ENCODE measurements at regions not wholly inside any gene's neighbourhood (a gene's known extent, or its start where the extent isn't known, plus 50 kb on each side); places are given as distances from the start of the nearest gene placed in this dataset.

- TF ChIP-seq, protein P1, sequence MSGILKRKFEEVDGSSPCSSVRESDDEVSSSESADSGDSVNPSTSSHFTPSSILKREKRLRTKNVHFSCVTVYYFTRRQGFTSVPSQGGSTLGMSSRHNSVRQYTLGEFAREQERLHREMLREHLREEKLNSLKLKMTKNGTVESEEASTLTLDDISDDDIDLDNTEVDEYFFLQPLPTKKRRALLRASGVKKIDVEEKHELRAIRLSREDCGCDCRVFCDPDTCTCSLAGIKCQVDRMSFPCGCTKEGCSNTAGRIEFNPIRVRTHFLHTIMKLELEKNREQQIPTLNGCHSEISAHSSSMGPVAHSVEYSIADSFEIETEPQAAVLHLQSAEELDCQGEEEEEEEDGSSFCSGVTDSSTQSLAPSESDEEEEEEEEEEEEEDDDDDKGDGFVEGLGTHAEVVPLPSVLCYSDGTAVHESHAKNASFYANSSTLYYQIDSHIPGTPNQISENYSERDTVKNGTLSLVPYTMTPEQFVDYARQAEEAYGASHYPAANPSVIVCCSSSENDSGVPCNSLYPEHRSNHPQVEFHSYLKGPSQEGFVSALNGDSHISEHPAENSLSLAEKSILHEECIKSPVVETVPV (CRISPR knock-in tag; IDR thresholded peaks at IDR 0.05) = no peak
- TF ChIP-seq ZFP30 (CRISPR knock-in tag; IDR thresholded peaks at IDR 0.05) (no peak), ZNF565 (CRISPR knock-in tag; conservative IDR thresholded peaks at IDR 0.05; ENCODE audit: low read depth) (no peak), OSR1 (CRISPR knock-in tag; IDR thresholded peaks at IDR 0.05) (no peak), ZFP3 (CRISPR knock-in tag; IDR thresholded peaks at IDR 0.05) (no peak), TSHZ2 (CRISPR knock-in tag; IDR thresholded peaks at IDR 0.05) (no peak), ZNF70 (CRISPR knock-in tag; IDR thresholded peaks at IDR 0.05) (no peak), ZC3H10 (CRISPR knock-in tag; IDR thresholded peaks at IDR 0.05) (no peak), POU6F1 (CRISPR knock-in tag; IDR thresholded peaks at IDR 0.05; ENCODE audit: borderline replicate concordance, low read depth) (no peak), ARNTL (CRISPR knock-in tag; IDR thresholded peaks at IDR 0.05; ENCODE audit: borderline replicate concordance, low read depth) (no peak)
- TF ChIP-seq, protein P2, sequence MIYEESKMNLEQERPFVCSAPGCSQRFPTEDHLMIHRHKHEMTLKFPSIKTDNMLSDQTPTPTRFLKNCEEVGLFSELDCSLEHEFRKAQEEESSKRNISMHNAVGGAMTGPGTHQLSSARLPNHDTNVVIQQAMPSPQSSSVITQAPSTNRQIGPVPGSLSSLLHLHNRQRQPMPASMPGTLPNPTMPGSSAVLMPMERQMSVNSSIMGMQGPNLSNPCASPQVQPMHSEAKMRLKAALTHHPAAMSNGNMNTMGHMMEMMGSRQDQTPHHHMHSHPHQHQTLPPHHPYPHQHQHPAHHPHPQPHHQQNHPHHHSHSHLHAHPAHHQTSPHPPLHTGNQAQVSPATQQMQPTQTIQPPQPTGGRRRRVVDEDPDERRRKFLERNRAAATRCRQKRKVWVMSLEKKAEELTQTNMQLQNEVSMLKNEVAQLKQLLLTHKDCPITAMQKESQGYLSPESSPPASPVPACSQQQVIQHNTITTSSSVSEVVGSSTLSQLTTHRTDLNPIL (CRISPR knock-in tag; IDR thresholded peaks at IDR 0.05; ENCODE audit: low read depth) = no peak
Measured at GRCh38 chr6:156676721-156677120, 100.5 kb upstream of the ARID1B start.
